ENCODE measurements at regions not wholly inside any gene's neighbourhood (a gene's known extent, or its start where the extent isn't known, plus 50 kb on each side); places are given as distances from the start of the nearest gene placed in this dataset.

DNA sequence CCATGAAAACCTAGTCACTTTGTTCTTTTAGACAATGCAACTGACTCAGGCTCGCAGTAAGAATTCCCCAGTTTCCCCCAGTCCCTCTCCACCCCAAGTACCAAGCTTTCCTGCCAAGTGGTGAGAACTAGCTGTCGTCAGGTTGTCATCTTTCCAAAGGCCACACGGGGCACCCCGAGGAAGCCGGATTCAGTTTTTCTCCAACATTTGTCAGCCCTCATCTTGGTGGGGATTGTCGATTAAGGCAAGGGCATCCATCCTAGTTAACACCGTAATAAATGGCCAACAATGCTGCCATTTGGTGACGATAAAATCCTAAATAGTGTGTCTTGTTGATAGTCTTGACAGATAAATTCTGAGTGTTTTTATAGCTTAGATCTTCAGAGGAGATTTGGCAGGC lies 55.9 kb upstream of the PROX1 start:
- no peak overlapping the region for H3K4me3 ChIP-seq (ENCODE audit: control extremely low read depth in 1 of 5, extremely low read depth in 1 of 5, insufficient read depth in 1 of 5, low read depth in 2 of 5, low read length in 4 of 5)
- no peaks in the 10 kb centered on the region for H3K79me2 ChIP-seq (ENCODE audit: control insufficient read depth, insufficient read depth, low read length)
- ChIA-PET POLR2A (no interaction called here), CTCF (no interaction called here)
- no peak overlapping the region for H2AFZ ChIP-seq (ENCODE audit: insufficient read depth, low read depth, low read length, poor library complexity, severe bottlenecking)
- H3K27ac ChIP-seq (ENCODE audit: low read length in 2 of 2) = no peak overlapping the region
- intact Hi-C loops (cut with micrococcal nuclease) = no loop called here
- H4K20me1 ChIP-seq (ENCODE audit: control insufficient read depth, insufficient read depth, low read length, poor library complexity, severe bottlenecking) = no peaks in the 10 kb centered on the region
- no peak overlapping the region for H3K4me2 ChIP-seq (replicated peaks; ENCODE audit: low read depth, low read length, poor library complexity, severe bottlenecking)
- peaks cover 3% of the 10 kb centered on the region for H3K9me3 Mint-ChIP-seq (ENCODE audit: insufficient read depth)
- H3K27ac Mint-ChIP-seq = no peak overlapping the region
- no peak for ATAC-seq (ENCODE audit: low read depth)
- H3K27me3 Mint-ChIP-seq = no peaks in the 10 kb centered on the region
- no peaks in the 10 kb centered on the region for H3K9me3 ChIP-seq (ENCODE audit: control extremely low read depth in 1 of 3, control insufficient read depth in 2 of 3, insufficient read depth in 1 of 3, low read length in 2 of 3)
- H3K4me1 Mint-ChIP-seq = no peaks in the 10 kb centered on the region
- no peak overlapping the region for H3K4me3 Mint-ChIP-seq
- no peaks in the 10 kb centered on the region for H3K27me3 ChIP-seq (replicated peaks in 1 of 4; ENCODE audit: control extremely low read depth in 1 of 4, control insufficient read depth in 3 of 4, insufficient read depth in 4 of 4, low read length in 3 of 4)
- H3K9ac ChIP-seq (ENCODE audit: low read length) = no peak overlapping the region
- no peak for TF ChIP-seq EZH2 (IDR thresholded peaks at IDR 0.05; ENCODE audit: borderline replicate concordance, insufficient read depth, low read depth, low read length, poor library complexity, severe bottlenecking)
- no peak for TF ChIP-seq CTCF (IDR thresholded peaks at IDR 0.05)
- 66% methylated on average over 8 of the region's 8 CpGs for WGBS (ENCODE audit: insufficient coverage)
- no peak for DNase-seq
- H3K4me1 ChIP-seq (ENCODE audit: control insufficient read depth in 2 of 2, insufficient read depth in 2 of 2, low read length in 2 of 2) = no peaks in the 10 kb centered on the region
- no peaks in the 10 kb centered on the region for H3K36me3 ChIP-seq (replicated peaks in 1 of 2; ENCODE audit: control extremely low read depth in 1 of 2, control insufficient read depth in 1 of 2, extremely low read depth in 1 of 2, insufficient read depth in 2 of 2, low read length in 1 of 2)

DNA sequence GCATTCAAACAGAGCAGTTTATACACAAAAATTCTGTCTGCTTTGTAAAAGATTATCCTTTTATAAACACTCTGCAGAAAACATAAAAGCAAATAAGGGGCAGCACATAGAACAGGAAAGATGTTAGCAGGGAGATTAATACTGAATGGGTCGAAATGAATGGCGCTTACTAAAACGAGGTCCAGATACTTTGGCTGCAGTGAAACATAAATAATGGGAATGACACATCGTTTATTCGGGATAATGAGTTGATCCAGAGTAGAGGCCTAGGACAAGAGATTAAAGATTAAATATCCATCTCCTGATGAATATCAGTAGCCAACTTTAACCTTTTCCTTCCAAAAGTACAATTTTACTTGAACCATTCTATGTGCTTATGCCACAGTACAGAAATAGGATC lies 54.4 kb upstream of the PROX1 start:
- Histone ChIP-seq H3K27ac (ENCODE audit: low read length in 2 of 2) (no peak overlapping the region), H3K9ac (ENCODE audit: low read length) (no peak overlapping the region), H3K27me3 (replicated peaks in 1 of 4; ENCODE audit: control extremely low read depth in 1 of 4, control insufficient read depth in 3 of 4, insufficient read depth in 4 of 4, low read length in 3 of 4) (no peaks in the 10 kb centered on the region), H3K9me3 (ENCODE audit: control extremely low read depth in 1 of 3, control insufficient read depth in 2 of 3, insufficient read depth in 1 of 3, low read length in 2 of 3) (no peaks in the 10 kb centered on the region), H3K4me3 (ENCODE audit: control extremely low read depth in 1 of 5, extremely low read depth in 1 of 5, insufficient read depth in 1 of 5, low read depth in 2 of 5, low read length in 4 of 5) (no peak overlapping the region), H3K4me2 (replicated peaks; ENCODE audit: low read depth, low read length, poor library complexity, severe bottlenecking) (no peak overlapping the region), H3K4me1 (ENCODE audit: control insufficient read depth in 2 of 2, insufficient read depth in 2 of 2, low read length in 2 of 2) (no peaks in the 10 kb centered on the region), H2AFZ (ENCODE audit: insufficient read depth, low read depth, low read length, poor library complexity, severe bottlenecking) (no peak overlapping the region), H4K20me1 (ENCODE audit: control insufficient read depth, insufficient read depth, low read length, poor library complexity, severe bottlenecking) (no peaks in the 10 kb centered on the region), H3K79me2 (ENCODE audit: control insufficient read depth, insufficient read depth, low read length) (no peaks in the 10 kb centered on the region), H3K36me3 (replicated peaks in 1 of 2; ENCODE audit: control extremely low read depth in 1 of 2, control insufficient read depth in 1 of 2, extremely low read depth in 1 of 2, insufficient read depth in 2 of 2, low read length in 1 of 2) (no peaks in the 10 kb centered on the region)
- no peaks in the 10 kb centered on the region for H3K4me1 Mint-ChIP-seq
- H3K27me3 Mint-ChIP-seq = no peaks in the 10 kb centered on the region
- TF ChIP-seq CTCF (IDR thresholded peaks at IDR 0.05) (no peak), EZH2 (IDR thresholded peaks at IDR 0.05; ENCODE audit: borderline replicate concordance, insufficient read depth, low read depth, low read length, poor library complexity, severe bottlenecking) (no peak)
- DNase-seq (no peak), ATAC-seq (ENCODE audit: low read depth) (no peak)
- H3K4me3 Mint-ChIP-seq = no peak overlapping the region
- H3K9me3 Mint-ChIP-seq (ENCODE audit: insufficient read depth) = peaks cover 5% of the 10 kb centered on the region
- intact Hi-C loops (cut with micrococcal nuclease) = no loop called here
- ChIA-PET POLR2A (no interaction called here), CTCF (no interaction called here)
- no peak overlapping the region for H3K27ac Mint-ChIP-seq
- 92% methylated on average over 2 of the region's 5 CpGs for WGBS (ENCODE audit: insufficient coverage)

Data from B cell (primary cell).